ENCODE measurements at regions not wholly inside any gene's neighbourhood (a gene's known extent, or its start where the extent isn't known, plus 50 kb on each side); places are given as distances from the start of the nearest gene placed in this dataset.

GRCh38 chr17:73815474-73815873 lies 171.2 kb upstream of the SDK2 start:
- TF ChIP-seq POLR2A (IDR thresholded peaks at IDR 0.05) (no peak), CTCF (IDR thresholded peaks at IDR 0.05) (no peak), POLR2AphosphoS5 (IDR thresholded peaks at IDR 0.05) (no peak)

All from transverse colon (tissue), 4 donors.